ENCODE measurements at regions not wholly inside any gene's neighbourhood (a gene's known extent, or its start where the extent isn't known, plus 50 kb on each side); places are given as distances from the start of the nearest gene placed in this dataset.

DNA sequence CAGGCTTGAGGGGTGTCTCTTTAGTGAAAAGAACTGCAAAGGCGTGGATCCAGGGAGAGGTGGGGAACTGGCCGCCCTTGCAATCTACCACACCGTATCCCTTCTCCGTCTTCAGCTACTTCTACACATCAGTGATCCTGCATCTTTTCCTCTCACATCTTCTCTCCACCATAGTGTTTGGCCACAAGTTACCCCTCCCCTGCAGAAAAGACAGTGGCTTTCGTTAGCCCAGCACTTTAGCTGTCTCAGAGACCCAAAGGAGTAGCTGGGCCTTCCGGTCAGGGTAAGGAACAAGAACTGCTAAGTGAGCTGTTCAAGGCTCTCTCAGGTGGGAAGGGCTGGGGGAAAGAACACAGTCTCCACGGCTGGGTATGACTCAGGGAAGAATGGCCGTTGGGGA, 158.4 kb downstream of the NDUFA12 start:
- no peak for DNase-seq
- intact Hi-C loops (cut with micrococcal nuclease; ENCODE audit: unreplicated experiment) = no loop called here
- Mint-ChIP-seq H3K9me3 (ENCODE audit: low read depth, unreplicated experiment) (no peaks in the 10 kb centered on the region), H3K36me3 (ENCODE audit: insufficient read depth, unreplicated experiment) (no peaks in the 10 kb centered on the region), H3K4me1 (ENCODE audit: low read depth, unreplicated experiment) (no peaks in the 10 kb centered on the region), H3K27me3 (ENCODE audit: unreplicated experiment) (peaks cover 43% of the 10 kb centered on the region), H3K27ac (ENCODE audit: unreplicated experiment) (no peak overlapping the region), H3K4me3 (ENCODE audit: low read depth, unreplicated experiment) (no peak overlapping the region)
- TF ChIP-seq, protein P1, sequence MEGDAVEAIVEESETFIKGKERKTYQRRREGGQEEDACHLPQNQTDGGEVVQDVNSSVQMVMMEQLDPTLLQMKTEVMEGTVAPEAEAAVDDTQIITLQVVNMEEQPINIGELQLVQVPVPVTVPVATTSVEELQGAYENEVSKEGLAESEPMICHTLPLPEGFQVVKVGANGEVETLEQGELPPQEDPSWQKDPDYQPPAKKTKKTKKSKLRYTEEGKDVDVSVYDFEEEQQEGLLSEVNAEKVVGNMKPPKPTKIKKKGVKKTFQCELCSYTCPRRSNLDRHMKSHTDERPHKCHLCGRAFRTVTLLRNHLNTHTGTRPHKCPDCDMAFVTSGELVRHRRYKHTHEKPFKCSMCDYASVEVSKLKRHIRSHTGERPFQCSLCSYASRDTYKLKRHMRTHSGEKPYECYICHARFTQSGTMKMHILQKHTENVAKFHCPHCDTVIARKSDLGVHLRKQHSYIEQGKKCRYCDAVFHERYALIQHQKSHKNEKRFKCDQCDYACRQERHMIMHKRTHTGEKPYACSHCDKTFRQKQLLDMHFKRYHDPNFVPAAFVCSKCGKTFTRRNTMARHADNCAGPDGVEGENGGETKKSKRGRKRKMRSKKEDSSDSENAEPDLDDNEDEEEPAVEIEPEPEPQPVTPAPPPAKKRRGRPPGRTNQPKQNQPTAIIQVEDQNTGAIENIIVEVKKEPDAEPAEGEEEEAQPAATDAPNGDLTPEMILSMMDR (IDR thresholded peaks at IDR 0.05; ENCODE audit: unreplicated experiment) = no peak
- BruUV-seq (replicated peaks) = no TSS peak
- CTCF ChIA-PET = no interaction called here

DNA sequence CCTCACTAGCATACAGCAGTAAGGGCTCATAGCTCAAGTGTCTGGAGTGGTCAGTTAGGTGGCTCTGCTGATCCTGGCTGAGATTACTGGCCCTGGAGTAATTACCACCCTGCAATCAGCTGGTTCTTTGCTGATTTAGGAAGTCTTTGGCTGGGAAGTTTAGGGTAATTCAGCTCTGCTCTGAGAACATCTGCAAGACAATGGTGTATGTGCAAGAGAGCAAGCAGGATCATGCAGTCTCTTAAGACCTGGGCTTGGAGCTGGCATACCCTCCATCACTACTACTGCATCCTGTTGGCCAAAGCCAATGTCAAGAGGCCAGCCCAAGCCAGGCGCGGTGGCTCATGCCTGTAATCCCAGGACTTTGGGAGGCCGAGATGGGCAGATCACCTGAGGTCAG, 159.0 kb downstream of the NDUFA12 start:
- Mint-ChIP-seq H3K4me1 (ENCODE audit: low read depth, unreplicated experiment) (no peaks in the 10 kb centered on the region), H3K36me3 (ENCODE audit: insufficient read depth, unreplicated experiment) (no peaks in the 10 kb centered on the region), H3K9me3 (ENCODE audit: low read depth, unreplicated experiment) (no peaks in the 10 kb centered on the region), H3K4me3 (ENCODE audit: low read depth, unreplicated experiment) (no peak overlapping the region), H3K27me3 (ENCODE audit: unreplicated experiment) (peaks cover 37% of the 10 kb centered on the region), H3K27ac (ENCODE audit: unreplicated experiment) (no peak overlapping the region)
- no peak for DNase-seq
- intact Hi-C loops (cut with micrococcal nuclease; ENCODE audit: unreplicated experiment) = no loop called here
- CTCF ChIA-PET = interaction anchor here (0.9 kb wide), 1 partner anchor 14 kb away, joined by 3 read pairs; no protein-coding TSS in a partner anchor
- BruUV-seq (replicated peaks) = no TSS peak
- TF ChIP-seq, protein P1 (IDR thresholded peaks at IDR 0.05; ENCODE audit: unreplicated experiment) = no peak

DNA sequence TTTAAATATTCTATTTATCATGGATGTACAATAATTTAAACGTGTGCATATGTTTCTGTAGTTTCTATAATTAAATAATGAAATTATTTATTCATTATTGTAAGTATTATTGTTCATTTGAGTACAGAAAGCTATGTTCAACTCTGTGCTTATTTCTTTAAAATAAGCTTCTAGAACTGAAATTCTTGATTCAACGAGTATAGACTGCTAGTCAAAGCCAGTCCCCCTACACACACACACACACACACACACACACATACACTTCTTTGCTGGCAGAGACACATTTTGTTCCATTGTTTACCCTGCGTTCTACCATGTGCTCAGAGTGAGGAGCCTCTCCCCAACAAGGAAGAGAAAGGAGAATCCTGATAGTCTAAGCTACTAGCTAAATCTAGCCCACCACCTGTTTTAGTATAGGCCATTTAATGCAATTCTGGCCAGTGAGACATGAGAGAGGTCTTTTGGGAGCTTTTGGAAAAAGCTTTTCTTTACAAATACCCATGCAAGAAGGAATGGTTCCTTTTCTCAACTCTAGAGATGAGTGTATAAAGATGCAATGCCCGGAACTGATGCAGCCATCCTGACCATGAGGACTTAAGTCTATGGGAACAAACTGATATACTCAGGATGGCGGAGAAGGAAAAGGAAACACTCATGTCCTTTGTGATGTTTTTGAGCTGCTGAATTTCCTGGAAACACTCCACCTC, 161.4 kb downstream of the NDUFA12 start:
- H3K27ac Mint-ChIP-seq (ENCODE audit: unreplicated experiment) = no peak overlapping the region
- H3K36me3 Mint-ChIP-seq (ENCODE audit: insufficient read depth, unreplicated experiment) = no peaks in the 10 kb centered on the region
- intact Hi-C loops (cut with micrococcal nuclease; ENCODE audit: unreplicated experiment) = no loop called here
- no peak for DNase-seq
- H3K27me3 Mint-ChIP-seq (ENCODE audit: unreplicated experiment) = peaks cover 20% of the 10 kb centered on the region
- CTCF ChIA-PET = no interaction called here
- TF ChIP-seq, protein P1 (IDR thresholded peaks at IDR 0.05; ENCODE audit: unreplicated experiment) = no peak
- H3K9me3 Mint-ChIP-seq (ENCODE audit: low read depth, unreplicated experiment) = peaks cover 8% of the 10 kb centered on the region
- H3K4me3 Mint-ChIP-seq (ENCODE audit: low read depth, unreplicated experiment) = no peak overlapping the region
- no peaks in the 10 kb centered on the region for H3K4me1 Mint-ChIP-seq (ENCODE audit: low read depth, unreplicated experiment)
- BruUV-seq (replicated peaks) = no TSS peak

DNA sequence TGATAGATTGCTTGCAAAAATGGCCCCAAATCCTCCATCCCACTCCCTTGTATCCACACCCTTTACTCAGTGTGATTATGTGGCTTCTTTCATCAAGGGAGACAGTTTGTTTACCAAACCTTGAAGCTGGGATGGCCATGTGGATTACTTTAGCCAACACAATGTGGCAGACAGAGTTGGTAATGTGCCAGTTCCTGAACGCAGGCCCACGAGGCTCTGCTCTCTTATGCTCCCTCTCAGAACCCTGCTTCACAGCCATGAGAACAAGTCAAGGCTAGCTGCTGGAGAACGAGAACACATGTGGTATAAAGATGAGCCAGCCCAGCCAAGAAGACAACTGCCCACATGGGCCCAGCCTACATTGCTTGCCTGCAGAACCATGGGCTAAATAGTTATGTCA, 162.3 kb downstream of the NDUFA12 start:
- CTCF ChIA-PET = no interaction called here
- TF ChIP-seq, protein P1 (IDR thresholded peaks at IDR 0.05; ENCODE audit: unreplicated experiment) = no peak
- Mint-ChIP-seq H3K36me3 (ENCODE audit: insufficient read depth, unreplicated experiment) (no peaks in the 10 kb centered on the region), H3K27ac (ENCODE audit: unreplicated experiment) (no peak overlapping the region), H3K9me3 (ENCODE audit: low read depth, unreplicated experiment) (peaks cover 8% of the 10 kb centered on the region), H3K4me1 (ENCODE audit: low read depth, unreplicated experiment) (peaks cover 5% of the 10 kb centered on the region), H3K27me3 (ENCODE audit: unreplicated experiment) (peaks cover 20% of the 10 kb centered on the region), H3K4me3 (ENCODE audit: low read depth, unreplicated experiment) (no peak overlapping the region)
- no peak for DNase-seq
- no TSS peak for BruUV-seq (replicated peaks)
- intact Hi-C loops (cut with micrococcal nuclease; ENCODE audit: unreplicated experiment) = no loop called here

All from Calu3 (cell line).